GM21515 (cell line): ENCODE measurements at regions not wholly inside any gene's neighbourhood (a gene's known extent, or its start where the extent isn't known, plus 50 kb on each side); places are given as distances from the start of the nearest gene placed in this dataset.

Experiments
- ATAC-seq: cut with Tn5 transposase; IDR thresholded peaks from one replicate; pipeline ENCODE4 v1.9.1; 2021; ENCODE audit not compliant: unreplicated experiment

DNA sequence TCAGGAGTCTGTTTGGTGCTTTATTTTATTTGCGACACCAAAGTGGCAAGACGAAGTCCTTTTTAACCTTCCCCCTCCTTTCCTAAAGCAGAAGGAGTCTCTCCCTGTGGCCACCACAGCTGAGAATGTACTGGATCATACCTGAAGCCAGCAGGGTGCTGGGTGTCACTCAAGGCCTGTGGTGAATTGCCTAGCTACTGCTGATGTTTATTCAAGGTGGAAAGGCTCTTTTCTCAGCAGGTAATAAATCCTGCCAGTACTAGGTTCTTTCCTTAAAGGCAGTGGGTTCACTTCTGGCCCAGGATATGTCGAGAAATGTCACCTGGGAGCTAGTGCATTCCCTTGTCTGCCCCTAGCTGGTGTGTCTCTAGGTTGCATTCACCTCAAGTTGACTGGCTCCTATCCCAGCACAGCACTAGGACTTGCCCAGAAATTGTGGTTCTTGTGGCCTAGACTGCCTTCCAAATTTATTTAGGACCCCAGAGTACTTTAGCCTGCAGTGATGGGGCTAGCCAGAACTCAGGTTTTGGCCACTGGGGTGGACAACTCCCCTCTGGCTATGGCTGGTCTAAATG lies 60.8 kb upstream of the FAM3C start:
- ATAC-seq, result no peak

DNA sequence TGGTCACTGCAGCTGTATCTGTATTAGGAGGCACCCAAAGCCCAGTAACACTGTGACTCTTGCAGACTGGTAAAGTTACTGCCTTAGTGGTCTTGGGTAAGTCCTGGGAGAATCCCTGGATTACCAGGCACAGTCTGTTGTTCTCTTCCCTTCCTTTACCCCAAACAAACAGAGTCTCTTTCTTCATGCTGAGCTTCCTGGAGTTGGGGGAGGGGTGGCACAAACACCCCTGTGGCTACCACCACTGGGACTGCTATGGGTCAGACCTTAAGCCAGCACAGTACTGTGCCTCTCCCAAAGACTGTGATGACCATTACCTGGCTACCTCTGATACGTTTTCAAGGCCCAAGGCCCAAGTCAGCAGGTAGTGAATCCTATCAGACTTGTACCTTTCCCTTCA lies 59.9 kb upstream of the FAM3C start:
- ATAC-seq, result no peak

DNA sequence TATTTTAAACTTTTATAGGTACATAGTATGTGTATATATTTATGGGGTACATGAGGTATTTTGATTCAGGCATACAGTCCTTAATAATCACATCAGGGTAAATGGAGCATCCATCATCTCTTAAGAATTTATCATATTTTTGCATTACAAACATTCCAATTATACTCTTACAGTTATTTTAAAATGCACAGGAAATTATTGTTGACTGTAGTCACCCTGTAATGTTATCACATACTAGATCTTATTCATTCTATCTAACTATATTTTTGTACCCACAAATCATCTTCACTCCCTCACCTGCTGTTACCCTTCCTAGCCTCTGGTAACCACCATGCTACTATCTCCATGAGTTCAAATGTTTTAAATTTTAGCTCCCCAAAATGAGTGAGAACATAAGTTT lies 56.3 kb upstream of the FAM3C start:
- ATAC-seq, result no peak

DNA sequence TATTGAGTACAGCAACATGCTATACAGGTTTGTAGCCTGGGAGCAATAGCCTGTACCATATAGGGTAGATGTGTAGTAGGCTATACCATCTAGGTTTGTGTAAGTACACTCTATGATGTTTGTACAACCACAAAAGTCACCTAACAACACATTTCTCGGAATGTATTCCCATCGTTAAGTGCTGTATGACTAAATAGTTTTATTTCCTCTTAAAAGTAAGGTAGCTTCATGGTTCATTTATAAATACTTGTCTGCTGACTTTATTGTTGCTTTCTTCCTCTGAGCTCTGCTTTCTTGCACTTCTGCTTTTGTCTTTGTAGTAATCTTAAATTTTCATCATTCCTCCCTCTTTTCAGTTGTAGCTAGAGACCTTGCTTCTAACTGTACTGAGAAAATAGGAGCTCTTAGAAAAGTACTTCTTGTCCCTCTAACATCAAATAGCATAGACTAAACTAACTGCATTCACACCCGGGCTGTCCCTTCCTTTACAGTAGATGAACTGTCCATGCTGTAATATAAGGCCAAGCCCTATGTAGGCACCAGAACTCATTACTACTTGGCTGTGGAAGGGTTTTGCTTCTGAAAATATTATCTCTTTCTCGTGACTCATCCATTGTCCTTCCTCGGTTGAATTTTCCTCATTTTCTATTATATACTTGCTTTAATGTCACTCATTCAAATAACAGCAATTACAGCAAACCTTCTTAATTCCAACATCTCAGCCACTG lies 55.4 kb upstream of the FAM3C start:
- no peak for ATAC-seq

DNA sequence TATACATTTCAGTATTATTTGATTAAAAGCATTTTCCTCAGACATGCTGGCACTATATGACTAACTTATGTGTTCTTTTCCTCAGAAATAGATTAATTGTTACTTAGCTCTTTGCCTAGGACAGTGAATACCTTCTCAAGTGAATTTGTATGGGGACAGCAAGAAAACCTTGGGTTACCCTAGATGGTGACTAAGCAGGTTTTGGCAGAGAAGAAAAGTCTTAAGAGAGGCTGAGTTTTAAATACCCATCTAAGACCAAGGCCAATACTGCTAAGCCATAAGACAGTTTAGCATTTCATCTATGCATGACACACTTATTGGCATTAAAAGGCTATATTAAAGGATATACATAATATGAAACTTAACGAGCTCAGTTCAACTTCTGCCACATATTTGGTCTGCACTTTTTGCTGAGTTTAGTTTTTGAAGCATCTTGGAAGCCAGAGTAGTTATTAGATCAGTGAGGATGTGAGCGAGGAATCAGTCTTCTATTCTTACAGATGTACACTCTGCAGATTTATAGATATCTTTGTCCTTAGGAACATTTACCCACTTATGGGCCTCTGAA lies 54.6 kb upstream of the FAM3C start:
- no peak for ATAC-seq

DNA sequence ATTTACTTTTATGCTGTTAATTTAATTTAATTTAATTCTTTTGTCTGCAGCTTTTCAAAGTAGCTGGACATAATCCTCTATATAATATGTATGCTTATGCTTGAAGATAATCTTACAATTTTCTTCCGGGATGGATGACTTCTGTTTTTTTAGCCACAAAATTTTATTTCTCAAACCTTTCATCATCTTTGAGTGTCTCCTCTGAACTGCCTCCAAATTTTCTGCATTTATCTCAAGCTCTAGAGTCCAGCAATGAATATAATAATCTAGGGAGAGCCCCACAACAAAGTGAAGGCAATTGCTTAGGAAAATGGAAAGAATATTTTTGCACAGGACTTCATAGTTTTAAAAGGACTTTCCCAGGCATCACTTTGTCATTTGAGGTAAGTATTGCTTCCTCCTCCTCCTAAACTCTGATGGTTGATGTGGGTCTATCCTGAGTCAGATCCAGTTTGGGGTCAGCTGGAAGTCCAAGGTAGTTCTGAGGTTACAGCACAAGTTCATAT lies 53.7 kb upstream of the FAM3C start:
- ATAC-seq, result no peak

DNA sequence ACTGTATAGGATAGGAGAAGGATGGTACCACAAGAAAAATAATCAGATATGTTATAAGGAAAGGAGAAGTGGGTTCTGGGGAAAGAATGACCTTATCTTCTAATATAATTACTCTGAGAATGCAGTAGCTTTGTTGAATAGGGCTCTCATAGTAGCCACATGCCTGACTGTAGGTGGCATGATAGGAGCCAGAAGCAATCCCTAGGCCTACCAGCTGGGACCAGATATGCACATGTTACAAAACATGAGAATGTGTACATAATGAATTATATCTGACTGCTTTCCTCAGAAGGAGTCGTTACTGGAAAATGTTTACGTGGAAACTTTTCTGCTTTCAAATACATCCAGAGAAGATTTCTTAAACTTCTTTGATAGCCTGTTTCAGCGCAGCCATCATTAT lies 53.2 kb upstream of the FAM3C start:
- no peak for ATAC-seq

DNA sequence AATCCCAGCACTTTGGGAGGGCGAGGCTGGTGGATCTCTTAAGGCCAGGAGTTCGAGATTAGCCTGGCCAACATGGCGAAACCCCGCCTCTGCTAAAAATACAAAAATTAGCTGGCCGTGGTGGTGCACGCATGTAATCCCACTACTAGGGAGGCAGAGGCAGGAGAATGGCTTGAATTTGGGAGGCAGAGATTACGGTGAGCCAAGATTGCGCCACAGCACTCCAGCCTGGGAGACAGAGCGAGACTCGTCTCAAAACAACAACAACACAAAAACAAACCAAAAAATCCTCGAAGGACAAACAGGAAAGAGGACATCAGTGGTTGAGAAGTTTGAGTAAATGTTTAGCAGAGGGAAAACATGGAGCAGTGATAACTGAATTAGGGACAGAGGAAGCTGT lies 52.3 kb upstream of the FAM3C start:
- no peak for ATAC-seq

DNA sequence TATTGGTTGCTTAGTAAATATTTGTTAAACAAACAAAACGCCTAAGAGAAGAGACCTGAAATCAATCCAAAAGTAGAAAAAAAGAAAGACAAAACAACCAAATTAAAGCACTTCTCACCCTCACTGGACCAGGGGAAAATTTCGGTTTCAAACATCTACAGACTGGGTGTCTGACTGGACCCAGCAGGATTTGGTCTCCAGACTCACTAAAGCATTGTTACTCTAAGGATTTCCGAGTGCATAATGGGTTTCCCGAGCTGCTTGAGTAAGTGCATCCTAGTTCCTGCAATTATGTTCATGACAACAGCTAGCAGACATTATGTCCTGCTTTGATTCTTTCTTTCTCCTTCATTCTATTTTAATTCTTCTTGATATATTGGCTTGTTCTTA lies 51.8 kb upstream of the FAM3C start:
- no peak for ATAC-seq

DNA sequence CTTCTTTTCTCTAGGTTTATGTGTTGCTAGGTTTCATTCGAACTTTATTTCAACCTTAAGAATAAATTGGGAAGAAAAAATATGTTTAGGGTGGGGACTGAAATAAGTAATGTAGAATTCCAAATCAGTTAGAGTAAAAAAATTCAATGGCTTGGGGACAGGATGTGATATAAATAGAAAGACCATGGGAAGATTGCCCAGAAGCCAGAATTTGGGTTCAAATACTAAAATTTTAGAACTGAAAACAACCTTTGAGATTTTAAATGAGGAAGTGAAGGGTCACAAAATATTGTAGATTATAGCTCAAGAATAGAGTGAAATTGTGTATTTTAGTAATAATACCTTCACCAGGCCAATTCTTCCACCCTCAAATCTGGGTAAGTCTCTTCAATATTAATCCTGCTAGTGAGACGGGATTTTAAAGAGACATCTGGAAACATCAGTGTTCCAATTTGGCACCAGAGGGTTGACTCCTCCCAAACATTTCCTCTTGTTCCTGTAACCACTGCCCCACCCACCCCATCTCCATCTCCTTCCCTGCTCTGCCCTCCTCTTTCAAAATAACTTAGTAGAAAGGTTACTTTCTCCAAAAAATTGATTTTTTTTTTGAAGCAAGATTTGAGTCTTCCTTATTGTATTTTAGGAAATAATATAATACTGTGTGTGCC lies 51.3 kb upstream of the FAM3C start:
- no peak for ATAC-seq

DNA sequence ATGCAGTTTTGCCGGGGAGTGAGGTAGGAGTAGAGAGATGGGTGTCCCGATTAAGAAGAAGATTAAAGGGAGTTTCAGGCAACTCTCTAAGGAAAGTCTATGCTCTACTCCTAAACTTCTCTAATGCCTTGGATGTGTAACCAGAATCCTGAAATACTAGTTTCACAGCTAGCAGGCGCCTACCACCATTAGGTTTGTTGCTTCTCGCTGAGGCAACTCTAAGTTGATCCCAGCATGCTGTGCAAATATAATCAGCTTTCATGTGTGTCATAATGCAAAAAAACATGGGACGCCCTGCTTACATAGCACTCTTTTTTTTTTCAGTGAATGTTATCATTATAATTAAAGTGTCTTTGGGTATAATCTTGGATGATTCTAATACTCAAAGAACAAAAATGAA lies 50.4 kb upstream of the FAM3C start:
- ATAC-seq, result no peak
